H1 (cell line): ENCODE measurements at regions not wholly inside any gene's neighbourhood (a gene's known extent, or its start where the extent isn't known, plus 50 kb on each side); places are given as distances from the start of the nearest gene placed in this dataset.

Experiments
- CTCF ChIA-PET: fragments of 300-600 bp; sonication (Branson Sonifier 250); formaldehyde crosslinking; loops from one replicate; lab custom pipeline; 2021; ENCODE audit not compliant: partially characterized antibody; lab: Charles Lee
- POLR2A ChIA-PET: fragments of 300-600 bp; sonication (Branson Sonifier 250); formaldehyde crosslinking; loops from one replicate; lab custom pipeline; 2021; ENCODE audit warnings: inconsistent platforms; ENCODE audit not compliant: partially characterized antibody; lab: Charles Lee
- DNase-seq, 2 experiments: peaks; one replicate each; pipeline versions ENCODE4 v3.0.0 to v3.0.0-alpha.2; 2010 to 2022; ENCODE audit warnings: low spot score in 2 of 2, low read depth in 1 of 2, mixed read lengths in 1 of 2
- FAIRE-seq: peaks from 2 replicates; lab custom pipeline; 2011; peaks lifted over from hg19 to GRCh38; lab: Jason Lieb, UNC
- H2AFZ ChIP-seq: 2 replicates; pipeline ENCODE4 v1.8.1; 2012; ENCODE audit warnings: low read length, inconsistent platforms
- H2AK5ac ChIP-seq: 2 replicates; pipeline ENCODE4 v1.6.1; 2013; ENCODE audit warnings: low read depth, low read length
- H2BK120ac ChIP-seq: replicated peaks from 2 replicates; pipeline ENCODE3; 2013; ENCODE audit warnings: low read depth, low read length, inconsistent platforms
- H2BK12ac ChIP-seq: 2 replicates; pipeline ENCODE4 v1.6.1; 2013; ENCODE audit warnings: low read depth, low read length
- H2BK15ac ChIP-seq: 2 replicates; pipeline ENCODE4 v1.6.1; 2013; ENCODE audit warnings: low read length
- H2BK20ac ChIP-seq: 2 replicates; pipeline ENCODE4 v1.6.1; 2013; ENCODE audit warnings: low read length
- H2BK5ac ChIP-seq: 2 replicates; pipeline ENCODE4 v1.6.1; 2013; ENCODE audit warnings: low read depth, low read length
- H3K14ac ChIP-seq: 2 replicates; pipeline ENCODE4 v1.6.1; 2013; ENCODE audit warnings: inconsistent platforms; ENCODE audit not compliant: insufficient read length
- H3K18ac ChIP-seq: 2 replicates; pipeline ENCODE4 v1.6.1; 2013; ENCODE audit warnings: low read length; ENCODE audit errors: extremely low read depth
- H3K23ac ChIP-seq: 2 replicates; pipeline ENCODE4 v1.6.1; 2013; ENCODE audit warnings: inconsistent platforms; ENCODE audit not compliant: insufficient read length
- H3K23me2 ChIP-seq: 2 replicates; pipeline ENCODE4 v1.6.1; 2013; ENCODE audit warnings: low read depth, low read length
- H3K27ac ChIP-seq: 2 replicates; pipeline ENCODE4 v1.6.1; 2011; ENCODE audit warnings: low read depth, low read length, inconsistent platforms
- H3K27me3 ChIP-seq, 4 experiments: replicated peaks in 1 of 4; 1 replicate in 1 of 4; 2 replicates in 3 of 4; pipeline versions ENCODE4 v1.6.1 to v1.8.1; 2011 to 2013; ENCODE audit warnings: low read length in 3 of 4, mild to moderate bottlenecking in 3 of 4, inconsistent platforms in 2 of 4, mixed read lengths in 2 of 4, moderate library complexity in 1 of 4; ENCODE audit not compliant: control insufficient read depth in 3 of 4, insufficient read depth in 3 of 4; ENCODE audit errors: extremely low read depth in 1 of 4
- H3K36me3 ChIP-seq, 4 experiments: 2 replicates each; pipeline versions ENCODE4 v1.6.1 to v1.8.1; 2011 to 2013; ENCODE audit warnings: mild to moderate bottlenecking in 4 of 4, low read length in 3 of 4, moderate library complexity in 2 of 4, control low read depth in 1 of 4, inconsistent platforms in 1 of 4; ENCODE audit not compliant: insufficient read depth in 4 of 4, control insufficient read depth in 2 of 4
- H3K4ac ChIP-seq: replicated peaks from 2 replicates; pipeline ENCODE3; 2013; ENCODE audit warnings: low read length, low read depth, mixed read lengths, inconsistent platforms; ENCODE audit not compliant: insufficient read length
- H3K4me1 ChIP-seq, 4 experiments: replicated peaks in 1 of 4; 1 replicate in 1 of 4; 2 replicates in 3 of 4; pipeline versions ENCODE4 v1.6.1 to v1.8.1; 2011 to 2013; ENCODE audit warnings: low read length in 3 of 4, inconsistent platforms in 2 of 4, mixed read lengths in 1 of 4; ENCODE audit not compliant: insufficient read depth in 4 of 4, control insufficient read depth in 3 of 4
- H3K4me2 ChIP-seq, 2 experiments: 2 replicates each; pipeline versions ENCODE4 v1.6.1 to v1.8.1; 2011 to 2013; ENCODE audit warnings: low read depth in 2 of 2, low read length in 2 of 2, control low read depth in 1 of 2, inconsistent platforms in 1 of 2, mild to moderate bottlenecking in 1 of 2; ENCODE audit not compliant: insufficient read depth in 1 of 2
- H3K4me3 ChIP-seq, 4 experiments: fragments of 200-600, 300-600 bp in 1 of 4; sonication (generic), shearing (Covaris generic), sonication (Bioruptor Twin) in 1 of 4; 2 replicates each; pipeline versions ENCODE4 v1.5.1 to v1.8.1; 2011 to 2016; ENCODE audit warnings: low read length in 4 of 4, low read depth in 3 of 4, control low read depth in 2 of 4, inconsistent platforms in 2 of 4, mild to moderate bottlenecking in 2 of 4, mixed read lengths in 1 of 4, moderate library complexity in 1 of 4; ENCODE audit not compliant: insufficient read depth in 2 of 4; ENCODE audit errors: extremely low read depth in 1 of 4
- H3K56ac ChIP-seq: replicated peaks from 2 replicates; pipeline ENCODE3; 2013; ENCODE audit warnings: low read depth, mild to moderate bottlenecking, mixed read lengths, low read length, inconsistent platforms; ENCODE audit not compliant: insufficient read length
- H3K79me1 ChIP-seq: 2 replicates; pipeline ENCODE4 v1.6.1; 2013; ENCODE audit warnings: low read depth, low read length, control low read depth
- H3K79me2 ChIP-seq, 2 experiments: 2 replicates each; pipeline versions ENCODE4 v1.6.1 to v1.8.1; 2012 to 2013; ENCODE audit warnings: low read length in 2 of 2, mild to moderate bottlenecking in 2 of 2, inconsistent platforms in 1 of 2; ENCODE audit not compliant: insufficient read depth in 2 of 2, control insufficient read depth in 1 of 2
- H3K9ac ChIP-seq, 4 experiments: replicated peaks in 1 of 4; 1 replicate in 1 of 4; 2 replicates in 3 of 4; pipeline versions ENCODE4 v1.6.1 to v1.8.1; 2011 to 2013; ENCODE audit warnings: low read depth in 3 of 4, low read length in 3 of 4, control low read depth in 2 of 4, mild to moderate bottlenecking in 2 of 4, moderate library complexity in 2 of 4, inconsistent platforms in 1 of 4; ENCODE audit errors: extremely low read depth in 1 of 4
- H3K9me3 ChIP-seq, 2 experiments: 2 replicates each; pipeline versions ENCODE4 v1.6.1 to v1.8.1; 2012 to 2013; ENCODE audit warnings: mild to moderate bottlenecking in 2 of 2, moderate library complexity in 2 of 2, control low read depth in 1 of 2, inconsistent platforms in 1 of 2, low read depth in 1 of 2, low read length in 1 of 2, mixed read lengths in 1 of 2; ENCODE audit not compliant: insufficient read depth in 2 of 2
- H4K20me1 ChIP-seq, 2 experiments: replicated peaks in 1 of 2; 2 replicates each; pipeline versions ENCODE3 to v1.8.1; 2011 to 2013; ENCODE audit warnings: inconsistent platforms in 2 of 2, low read length in 2 of 2, mild to moderate bottlenecking in 1 of 2; ENCODE audit not compliant: insufficient read depth in 2 of 2, control insufficient read depth in 1 of 2
- H4K5ac ChIP-seq: 2 replicates; pipeline ENCODE4 v1.6.1; 2013; ENCODE audit warnings: low read length, low read depth, mixed read lengths, inconsistent platforms; ENCODE audit not compliant: insufficient read length
- H4K8ac ChIP-seq: 2 replicates; pipeline ENCODE4 v1.8.0; 2013; ENCODE audit warnings: mild to moderate bottlenecking, moderate library complexity, low read length, inconsistent platforms; ENCODE audit not compliant: insufficient read depth; ENCODE audit errors: extremely low read depth
- H4K91ac ChIP-seq: replicated peaks from 2 replicates; pipeline ENCODE3; 2013; ENCODE audit warnings: low read length, mixed read lengths, inconsistent platforms; ENCODE audit not compliant: insufficient read length
- FOSL1 ChIP-seq: IDR thresholded peaks from 2 replicates; pipeline ENCODE4 v1.6.1; 2011; ENCODE audit warnings: mild to moderate bottlenecking, low read depth, low read length, moderate library complexity; ENCODE audit not compliant: insufficient read depth
- NANOG ChIP-seq: IDR thresholded peaks from 2 replicates; pipeline ENCODE4 v1.6.1; 2011; ENCODE audit warnings: low read length, low read depth, mild to moderate bottlenecking, inconsistent platforms; ENCODE audit not compliant: insufficient read depth, poor library complexity, severe bottlenecking
- SP4 ChIP-seq: IDR thresholded peaks from 2 replicates; pipeline ENCODE4 v1.6.1; 2012; ENCODE audit warnings: low read length, inconsistent platforms
- SRF ChIP-seq: IDR thresholded peaks from 2 replicates; pipeline ENCODE4 v1.6.1; 2011; ENCODE audit warnings: mild to moderate bottlenecking, low read depth, low read length, moderate library complexity
- YY1 ChIP-seq: IDR thresholded peaks from 2 replicates; pipeline ENCODE4 v1.6.1; 2011; ENCODE audit warnings: low read depth, mild to moderate bottlenecking, low read length
- WGBS, 2 experiments: shearing (Covaris generic) in 1 of 2; methylation state at CpG; one replicate each; pipeline versions ENCODE4 v1.1.6 to v1.1.7; 2013 to 2015; ENCODE audit warnings: low lambda C conversion rate in 2 of 2, mixed read lengths in 2 of 2, inconsistent platforms in 1 of 2, low coverage in 1 of 2, missing lambda C conversion rate in 1 of 2; ENCODE audit not compliant: insufficient replicate concordance in 2 of 2, insufficient coverage in 1 of 2, insufficient read length in 1 of 2; ENCODE audit errors: extremely low coverage in 1 of 2, missing lambda C conversion rate in 1 of 2; 5-methylcytosine and 5-hydroxymethylcytosine counted together
- TF ChIP-seq, protein P1 (sequence below): IDR thresholded peaks from 2 replicates; pipeline ENCODE4 v1.6.1; 2011; ENCODE audit warnings: low read length, improper control_type of control experiment

DNA sequence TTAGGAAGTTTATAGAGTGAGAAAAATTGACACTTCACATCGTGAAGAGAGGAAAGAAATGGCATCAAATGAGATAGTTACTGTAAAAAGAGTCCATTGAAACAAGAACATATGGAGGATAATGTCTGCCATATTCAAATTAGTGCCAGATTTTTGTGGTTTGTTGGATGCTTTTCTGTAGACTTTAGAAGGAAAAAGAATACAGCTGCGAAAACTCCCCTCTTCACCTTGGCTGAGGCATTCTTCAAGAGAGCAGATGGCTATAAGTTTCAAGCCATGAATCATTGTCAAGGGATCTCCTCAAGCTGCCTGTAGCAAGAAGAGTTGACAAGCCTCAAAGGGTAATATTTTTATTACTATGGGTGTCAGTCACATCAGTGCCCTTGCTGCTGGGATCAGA is 507.4 kb upstream of the RAG2 start:
- ChIA-PET CTCF (interaction anchor here (0.5 kb wide), 1 partner anchor 852 kb away, joined by 4 read pairs; no protein-coding TSS in a partner anchor), POLR2A (no interaction called here)
- no peaks in the 10 kb centered on the region for H4K20me1 ChIP-seq
- no peak overlapping the region for H4K91ac ChIP-seq
- WGBS, 2 experiments: 92% methylated on average over 2 of the region's 2 CpGs; no CpG with 5 or more reads in 1 of the 2 experiments
- no peak overlapping the region for H3K14ac ChIP-seq
- H3K79me1 ChIP-seq: no peaks in the 10 kb centered on the region
- H3K23me2 ChIP-seq: no peaks in the 10 kb centered on the region; the same call in 1 of the 2 replicates
- no peaks in the 10 kb centered on the region for H3K4me1 ChIP-seq
- no peak overlapping the region for H2BK20ac ChIP-seq
- no peak overlapping the region for H3K4ac ChIP-seq
- H3K4me2 ChIP-seq: no peak overlapping the region
- H3K27me3 ChIP-seq: no peaks in the 10 kb centered on the region
- no peak overlapping the region for H2AFZ ChIP-seq
- TF ChIP-seq, protein P1, sequence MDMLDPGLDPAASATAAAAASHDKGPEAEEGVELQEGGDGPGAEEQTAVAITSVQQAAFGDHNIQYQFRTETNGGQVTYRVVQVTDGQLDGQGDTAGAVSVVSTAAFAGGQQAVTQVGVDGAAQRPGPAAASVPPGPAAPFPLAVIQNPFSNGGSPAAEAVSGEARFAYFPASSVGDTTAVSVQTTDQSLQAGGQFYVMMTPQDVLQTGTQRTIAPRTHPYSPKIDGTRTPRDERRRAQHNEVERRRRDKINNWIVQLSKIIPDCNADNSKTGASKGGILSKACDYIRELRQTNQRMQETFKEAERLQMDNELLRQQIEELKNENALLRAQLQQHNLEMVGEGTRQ: no peak
- TF ChIP-seq NANOG: no peak
- TF ChIP-seq SP4: no peak
- TF ChIP-seq FOSL1: no peak
- TF ChIP-seq SRF: no peak
- TF ChIP-seq YY1: no peak
- no peak overlapping the region for H2AK5ac ChIP-seq
- H2BK12ac ChIP-seq: no peak overlapping the region
- H3K9me3 ChIP-seq: no peaks in the 10 kb centered on the region
- H2BK5ac ChIP-seq: no peak overlapping the region
- no peak overlapping the region for H3K23ac ChIP-seq
- H3K27ac ChIP-seq: no peak overlapping the region
- H3K4me3 ChIP-seq: no peak overlapping the region
- no peak overlapping the region for H4K8ac ChIP-seq
- H3K79me2 ChIP-seq: no peaks in the 10 kb centered on the region
- H3K56ac ChIP-seq: no peak overlapping the region
- H4K5ac ChIP-seq: no peak overlapping the region
- H3K36me3 ChIP-seq: no peaks in the 10 kb centered on the region
- no peak overlapping the region for H2BK15ac ChIP-seq
- H3K18ac ChIP-seq: no peak overlapping the region
- FAIRE-seq: no peak
- no peak overlapping the region for H2BK120ac ChIP-seq
- DNase-seq: no peak
- H3K9ac ChIP-seq: no peak overlapping the region
